ENCODE measurements at regions not wholly inside any gene's neighbourhood (a gene's known extent, or its start where the extent isn't known, plus 50 kb on each side); places are given as distances from the start of the nearest gene placed in this dataset.

DNA sequence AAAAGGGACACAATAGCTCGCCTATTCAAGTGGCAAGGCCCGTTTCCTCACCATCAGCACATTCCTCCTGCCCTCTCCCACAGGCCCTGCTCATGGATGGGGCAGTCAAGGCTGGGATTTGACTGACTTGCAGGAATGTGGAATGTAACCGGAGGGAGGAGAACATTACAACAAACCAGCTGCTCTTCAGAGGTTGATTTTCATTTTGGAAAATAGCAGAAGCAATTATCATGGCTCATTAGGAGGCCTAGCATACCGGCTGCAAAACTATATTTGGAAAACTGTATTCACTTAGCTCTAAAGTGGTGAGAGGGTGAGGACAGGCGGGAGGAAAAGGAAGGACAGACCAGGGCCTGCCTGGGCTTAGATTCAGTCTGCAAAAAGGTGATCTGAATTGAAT lies 283.7 kb downstream of the CD83 start:
- TF ChIP-seq, protein P1, sequence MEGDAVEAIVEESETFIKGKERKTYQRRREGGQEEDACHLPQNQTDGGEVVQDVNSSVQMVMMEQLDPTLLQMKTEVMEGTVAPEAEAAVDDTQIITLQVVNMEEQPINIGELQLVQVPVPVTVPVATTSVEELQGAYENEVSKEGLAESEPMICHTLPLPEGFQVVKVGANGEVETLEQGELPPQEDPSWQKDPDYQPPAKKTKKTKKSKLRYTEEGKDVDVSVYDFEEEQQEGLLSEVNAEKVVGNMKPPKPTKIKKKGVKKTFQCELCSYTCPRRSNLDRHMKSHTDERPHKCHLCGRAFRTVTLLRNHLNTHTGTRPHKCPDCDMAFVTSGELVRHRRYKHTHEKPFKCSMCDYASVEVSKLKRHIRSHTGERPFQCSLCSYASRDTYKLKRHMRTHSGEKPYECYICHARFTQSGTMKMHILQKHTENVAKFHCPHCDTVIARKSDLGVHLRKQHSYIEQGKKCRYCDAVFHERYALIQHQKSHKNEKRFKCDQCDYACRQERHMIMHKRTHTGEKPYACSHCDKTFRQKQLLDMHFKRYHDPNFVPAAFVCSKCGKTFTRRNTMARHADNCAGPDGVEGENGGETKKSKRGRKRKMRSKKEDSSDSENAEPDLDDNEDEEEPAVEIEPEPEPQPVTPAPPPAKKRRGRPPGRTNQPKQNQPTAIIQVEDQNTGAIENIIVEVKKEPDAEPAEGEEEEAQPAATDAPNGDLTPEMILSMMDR (IDR thresholded peaks at IDR 0.05), result no peak
- TF ChIP-seq POLR2A (IDR thresholded peaks at IDR 0.05), result no peak
